SK-N-SH (cell line): ENCODE measurements at regions not wholly inside any gene's neighbourhood (a gene's known extent, or its start where the extent isn't known, plus 50 kb on each side); places are given as distances from the start of the nearest gene placed in this dataset.

Experiments used
- FOXM1 ChIP-seq: IDR thresholded peaks from 2 replicates; pipeline ENCODE4 v1.4.0; 2012; ENCODE audit warnings: low read depth, mild to moderate bottlenecking
- TF ChIP-seq, protein P1 (sequence below): fragments of 200-600 bp; sonication (generic); IDR thresholded peaks from 2 replicates; pipeline ENCODE4 v1.6.1; 2017; ENCODE audit warnings: antibody characterized with exemption, mild to moderate bottlenecking, moderate library complexity

DNA sequence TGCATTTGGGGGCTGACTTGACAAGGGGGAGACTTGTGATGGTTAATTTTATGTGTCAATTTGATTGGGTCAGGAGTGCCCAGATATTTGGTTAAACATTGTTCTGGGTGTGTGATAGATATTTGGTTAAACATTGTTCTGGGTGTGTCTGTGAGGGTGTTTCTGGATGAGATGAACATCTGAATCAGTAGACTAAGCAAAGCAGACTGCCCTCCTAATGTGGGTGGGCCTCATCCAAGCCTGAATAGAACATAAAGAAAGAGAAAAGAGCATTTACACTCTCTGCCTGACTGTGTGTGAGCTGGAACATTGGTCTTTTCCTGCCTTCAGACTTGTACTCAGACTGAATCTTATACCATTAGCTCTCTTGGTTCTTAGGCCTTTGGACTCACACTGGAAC lies 113.5 kb downstream of the ODF2L start:
- TF ChIP-seq, protein P1, sequence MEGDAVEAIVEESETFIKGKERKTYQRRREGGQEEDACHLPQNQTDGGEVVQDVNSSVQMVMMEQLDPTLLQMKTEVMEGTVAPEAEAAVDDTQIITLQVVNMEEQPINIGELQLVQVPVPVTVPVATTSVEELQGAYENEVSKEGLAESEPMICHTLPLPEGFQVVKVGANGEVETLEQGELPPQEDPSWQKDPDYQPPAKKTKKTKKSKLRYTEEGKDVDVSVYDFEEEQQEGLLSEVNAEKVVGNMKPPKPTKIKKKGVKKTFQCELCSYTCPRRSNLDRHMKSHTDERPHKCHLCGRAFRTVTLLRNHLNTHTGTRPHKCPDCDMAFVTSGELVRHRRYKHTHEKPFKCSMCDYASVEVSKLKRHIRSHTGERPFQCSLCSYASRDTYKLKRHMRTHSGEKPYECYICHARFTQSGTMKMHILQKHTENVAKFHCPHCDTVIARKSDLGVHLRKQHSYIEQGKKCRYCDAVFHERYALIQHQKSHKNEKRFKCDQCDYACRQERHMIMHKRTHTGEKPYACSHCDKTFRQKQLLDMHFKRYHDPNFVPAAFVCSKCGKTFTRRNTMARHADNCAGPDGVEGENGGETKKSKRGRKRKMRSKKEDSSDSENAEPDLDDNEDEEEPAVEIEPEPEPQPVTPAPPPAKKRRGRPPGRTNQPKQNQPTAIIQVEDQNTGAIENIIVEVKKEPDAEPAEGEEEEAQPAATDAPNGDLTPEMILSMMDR, result no peak
- TF ChIP-seq FOXM1, result no peak
